ENCODE measurements at regions not wholly inside any gene's neighbourhood (a gene's known extent, or its start where the extent isn't known, plus 50 kb on each side); places are given as distances from the start of the nearest gene placed in this dataset.

- no peak for TF ChIP-seq CTCF (conservative IDR thresholded peaks at IDR 0.05)
- no peak for TF ChIP-seq EZH2 (IDR thresholded peaks at IDR 0.05; ENCODE audit: low read depth)
These were observed 115.1 kb upstream of the GJB5 start for GRCh38 chr1:34639701-34640100.

Measured in PC-9 (cell line).